GOT3 (cell line): ENCODE measurements at regions not wholly inside any gene's neighbourhood (a gene's known extent, or its start where the extent isn't known, plus 50 kb on each side); places are given as distances from the start of the nearest gene placed in this dataset.
"Not testable (repeated sequence)": the region's sequence is repeated elsewhere in the genome, so short reads cannot be mapped to it uniquely, and the experiment has no call there.

Experiments
- DNase-seq: peaks from one replicate; lab custom pipeline; 2025; ENCODE audit warnings: mixed read lengths; lab: John Stamatoyannopoulos, UW

- DNase-seq, result no peak
Measured at GRCh38 chr2:122018736-122019135, 263.3 kb downstream of the TSN start.

GRCh38 chr2:122019724-122020123, 264.3 kb downstream of the TSN start:
- no peak for DNase-seq

GRCh38 chr2:122020377-122020776, 264.9 kb downstream of the TSN start:
- DNase-seq, result no peak

- DNase-seq, result no peak
Measured at GRCh38 chr2:122021941-122022340, 266.5 kb downstream of the TSN start.

GRCh38 chr2:122022531-122022930, 267.1 kb downstream of the TSN start:
- DNase-seq, result no peak

- DNase-seq, result no peak
Measured at GRCh38 chr2:122023059-122023864, 267.8 kb downstream of the TSN start.

- no peak for DNase-seq
Measured at GRCh38 chr2:122027510-122028217, 272.2 kb downstream of the TSN start.

GRCh38 chr2:122028371-122029100, 273.1 kb downstream of the TSN start:
- DNase-seq, result no peak

- no peak for DNase-seq
Measured at GRCh38 chr2:122029456-122029855, 274.0 kb downstream of the TSN start.

GRCh38 chr2:122029945-122030344, 274.5 kb downstream of the TSN start:
- DNase-seq, result no peak

- no peak for DNase-seq
Measured at GRCh38 chr2:122031544-122032263, 276.3 kb downstream of the TSN start.

GRCh38 chr2:122032264-122032645, 276.8 kb downstream of the TSN start:
- no peak for DNase-seq

- no peak for DNase-seq
Measured at GRCh38 chr2:122033778-122034177, 278.3 kb downstream of the TSN start.

- DNase-seq, result no peak
Measured at GRCh38 chr2:122034344-122034743, 278.9 kb downstream of the TSN start.

- no peak for DNase-seq
Measured at GRCh38 chr2:122034777-122035176, 279.3 kb downstream of the TSN start.

- not testable (repeated sequence) for DNase-seq
Measured at GRCh38 chr2:122038816-122039215, 283.4 kb downstream of the TSN start.

GRCh38 chr2:122041455-122041854, 286.0 kb downstream of the TSN start:
- DNase-seq, result no peak

- DNase-seq, result not testable (repeated sequence)
Measured at GRCh38 chr2:122051659-122052058, 296.2 kb downstream of the TSN start.

GRCh38 chr2:122055521-122055931, 300.1 kb downstream of the TSN start:
- DNase-seq, result no peak

GRCh38 chr2:122056853-122057252, 301.4 kb downstream of the TSN start:
- DNase-seq, result no peak

- DNase-seq, result no peak
Measured at GRCh38 chr2:122061206-122061605, 305.8 kb downstream of the TSN start.

- DNase-seq, result no peak
Measured at GRCh38 chr2:122061831-122062230, 306.4 kb downstream of the TSN start.
